GM18870 (cell line): ENCODE measurements at regions not wholly inside any gene's neighbourhood (a gene's known extent, or its start where the extent isn't known, plus 50 kb on each side); places are given as distances from the start of the nearest gene placed in this dataset.

Source experiments
- ATAC-seq: cut with Tn5 transposase; IDR thresholded peaks from one replicate; pipeline ENCODE4 v1.9.1; 2021; ENCODE audit warnings: moderate library complexity; ENCODE audit not compliant: unreplicated experiment

- ATAC-seq: peak; percentile 71
Observed at GRCh38 chr1:200354243-200354642, 55.6 kb downstream of the ZNF281 start.

GRCh38 chr1:200353232-200353631 is 56.6 kb downstream of the ZNF281 start:
- ATAC-seq: no peak

- peak; percentile 66 for ATAC-seq
Observed at GRCh38 chr1:200351826-200352549, 57.8 kb downstream of the ZNF281 start.

GRCh38 chr1:200351425-200351824 is 58.4 kb downstream of the ZNF281 start:
- no peak for ATAC-seq

DNA sequence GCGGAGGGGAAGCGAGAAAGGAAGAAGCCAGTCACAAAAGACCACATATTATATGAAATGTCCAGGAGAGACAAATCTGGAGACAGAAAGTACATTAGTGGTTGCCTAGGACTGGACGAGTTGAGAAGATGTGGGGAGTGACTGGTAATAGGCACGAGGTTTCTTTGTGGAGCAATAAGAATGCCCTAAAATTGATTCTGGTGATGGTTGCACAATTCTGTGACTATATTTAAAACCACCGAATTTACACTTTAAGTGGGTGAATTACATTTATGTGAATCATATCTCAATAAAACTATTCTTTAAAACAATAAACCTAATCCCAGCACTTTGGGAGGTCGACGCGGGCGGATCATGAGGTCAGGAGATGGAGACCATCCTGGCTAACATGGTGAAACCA is 63.1 kb downstream of the ZNF281 start:
- ATAC-seq: no peak

DNA sequence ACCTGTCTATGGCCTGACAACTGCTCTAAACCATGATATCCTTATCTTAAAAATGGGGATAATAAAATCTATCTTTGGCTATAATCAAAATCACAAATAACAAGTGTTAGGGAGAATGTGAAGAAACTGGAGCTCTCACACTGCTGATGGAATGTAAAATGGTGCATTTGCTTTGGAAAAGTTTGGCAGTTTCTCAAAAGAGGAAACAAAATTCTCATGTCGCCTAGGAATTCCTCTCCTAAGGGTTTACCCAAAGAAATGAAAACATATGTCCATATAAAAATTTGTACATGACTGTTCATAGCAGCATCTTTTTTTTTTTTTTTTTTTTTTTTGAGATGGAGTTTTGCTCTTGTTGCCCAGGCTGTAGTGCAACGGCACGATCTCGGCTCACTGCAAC is 64.3 kb downstream of the ZNF281 start:
- ATAC-seq: no peak

DNA sequence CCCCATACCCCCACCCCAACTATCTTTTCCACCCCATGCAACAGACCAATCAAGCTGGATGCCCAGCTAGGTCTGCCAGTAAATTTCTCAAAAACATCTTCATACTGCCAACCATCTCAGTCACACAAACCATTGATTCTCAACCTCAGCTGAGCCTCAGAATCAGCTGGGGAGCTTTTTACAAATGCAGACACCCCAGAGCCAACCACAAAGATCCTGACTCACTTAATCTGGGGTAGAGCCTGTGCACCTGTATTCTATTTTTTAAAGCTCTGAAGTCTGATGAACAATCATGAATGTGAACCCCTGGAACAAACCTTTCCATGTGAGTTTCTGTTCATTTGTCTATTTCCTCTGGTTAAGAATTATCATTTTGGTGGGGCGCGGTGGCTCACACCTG is 66.0 kb downstream of the ZNF281 start:
- no peak for ATAC-seq

GRCh38 chr1:200342511-200343311 is 67.1 kb downstream of the ZNF281 start:
- ATAC-seq: no peak

GRCh38 chr1:200338451-200338850 is 71.4 kb downstream of the ZNF281 start:
- ATAC-seq: no peak

DNA sequence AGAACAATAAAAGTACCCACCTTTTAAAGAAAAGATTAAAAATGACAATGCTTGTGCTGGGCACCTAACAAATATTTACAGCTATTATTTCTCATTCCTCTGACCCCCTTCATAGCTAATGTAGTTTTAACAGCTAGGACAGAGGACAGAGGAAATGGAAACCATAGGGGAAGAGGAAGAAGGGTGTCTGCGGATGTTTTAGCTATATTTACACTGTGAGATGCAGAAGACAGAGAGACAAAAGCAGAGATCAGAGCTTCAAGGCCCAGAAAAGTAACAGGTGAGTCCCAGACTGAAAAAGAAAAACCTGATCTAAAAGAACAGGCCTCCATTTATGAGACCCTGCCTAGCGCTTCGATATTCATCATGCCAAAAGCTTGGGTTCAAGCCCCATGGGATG is 72.0 kb downstream of the ZNF281 start:
- ATAC-seq: no peak

DNA sequence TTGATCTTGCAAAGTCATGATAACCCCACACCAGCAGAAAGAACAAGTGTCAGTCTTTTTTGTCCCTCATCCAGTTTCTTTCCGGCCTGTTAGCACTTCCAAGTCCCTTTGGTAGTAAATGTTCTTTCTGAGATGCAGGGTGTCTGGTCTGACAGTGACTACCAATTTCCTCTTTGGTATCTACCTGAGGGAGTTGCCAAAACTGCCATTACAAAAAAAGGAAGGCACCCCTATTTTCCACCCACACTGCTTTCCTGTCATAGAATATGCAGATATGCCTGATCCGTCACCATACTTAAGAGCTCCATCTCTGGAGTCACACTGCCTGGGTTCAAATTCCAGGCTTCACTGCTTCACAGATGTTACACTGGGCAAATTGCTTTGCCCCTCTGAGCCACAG is 72.4 kb downstream of the ZNF281 start:
- no peak for ATAC-seq

GRCh38 chr1:200336901-200337391 is 72.9 kb downstream of the ZNF281 start:
- no peak for ATAC-seq

- no peak for ATAC-seq
Observed at GRCh38 chr1:200336101-200336845, 73.6 kb downstream of the ZNF281 start.

DNA sequence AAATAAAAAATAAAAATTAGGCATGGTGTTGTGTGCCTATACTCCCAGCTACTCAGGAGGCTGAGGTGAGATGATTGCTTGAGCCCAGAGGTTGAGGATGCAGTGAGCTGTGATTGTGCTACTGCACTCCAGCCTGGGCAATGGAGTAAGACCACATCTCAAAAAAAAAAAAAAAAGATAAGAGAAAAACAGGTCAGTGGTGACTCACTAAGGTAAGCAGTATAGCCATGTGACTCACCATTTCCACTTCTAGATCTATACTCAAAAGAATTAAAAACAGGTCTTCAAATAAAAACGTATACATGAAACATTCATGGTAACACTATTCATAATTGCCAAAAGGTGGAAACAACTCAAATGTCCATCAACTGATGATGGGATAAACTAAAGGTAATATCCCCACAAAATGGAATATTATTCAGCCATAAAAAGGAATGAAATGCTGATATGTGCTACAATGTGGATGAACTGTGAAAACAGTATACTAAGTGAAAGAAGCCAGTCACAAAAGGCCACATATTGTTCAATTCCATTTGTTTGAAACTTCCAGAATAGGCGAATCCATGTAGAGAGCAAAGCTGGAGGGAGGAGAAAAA is 75.1 kb downstream of the ZNF281 start:
- no peak for ATAC-seq

- no peak for ATAC-seq
Observed at GRCh38 chr1:200333329-200333728, 76.5 kb downstream of the ZNF281 start.

- ATAC-seq: no peak
Observed at GRCh38 chr1:200332716-200333115, 77.1 kb downstream of the ZNF281 start.

- no peak for ATAC-seq
Observed at GRCh38 chr1:200330741-200331428, 79.0 kb downstream of the ZNF281 start.

- no peak for ATAC-seq
Observed at GRCh38 chr1:200329208-200329882, 80.5 kb downstream of the ZNF281 start.

DNA sequence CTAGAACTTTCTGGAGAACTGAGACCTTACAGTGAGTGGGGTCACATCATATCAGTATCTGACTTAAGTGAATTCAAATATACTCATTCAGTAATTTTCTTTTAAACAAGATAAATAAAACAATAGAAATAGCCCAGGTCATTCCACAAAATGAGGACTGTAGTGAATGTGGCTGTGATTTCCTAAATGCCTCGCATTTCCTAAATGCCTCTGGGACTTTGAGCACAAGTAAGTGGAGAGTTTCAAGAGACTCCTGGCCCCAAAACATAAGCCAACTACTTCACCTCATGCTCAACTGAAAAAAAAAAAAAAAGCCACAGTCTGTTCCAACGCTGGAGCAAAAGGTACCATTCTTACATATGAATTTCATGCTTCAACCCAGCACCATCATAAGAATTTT is 81.5 kb downstream of the ZNF281 start:
- no peak for ATAC-seq

GRCh38 chr1:200323856-200324400 is 85.9 kb downstream of the ZNF281 start:
- no peak for ATAC-seq
